ELF-1 (cell line): ENCODE measurements at regions not wholly inside any gene's neighbourhood (a gene's known extent, or its start where the extent isn't known, plus 50 kb on each side); places are given as distances from the start of the nearest gene placed in this dataset.

ENCODE experiments used
- DNase-seq: peaks from one replicate; pipeline ENCODE4 v3.0.0-alpha.2; 2016; ENCODE audit warnings: low read depth, low spot score

DNA sequence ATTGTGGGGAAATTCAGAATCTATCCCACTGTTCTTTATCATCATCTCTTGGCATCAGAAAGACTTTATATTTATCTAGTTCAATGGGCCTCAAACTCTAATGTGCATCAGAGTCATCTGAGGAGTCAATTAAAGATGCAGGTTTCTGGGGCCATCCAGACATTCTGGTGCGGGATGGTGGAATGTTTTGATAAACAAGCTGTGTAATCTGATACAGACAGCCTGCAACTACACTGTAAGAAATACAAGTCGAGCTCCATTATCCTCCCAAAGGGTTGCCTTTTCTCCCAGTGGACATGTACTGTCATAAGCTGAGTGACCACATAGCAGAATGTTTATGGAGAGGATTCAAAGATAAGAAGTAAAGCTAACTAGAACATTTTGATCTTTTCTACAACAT is 515.3 kb upstream of the DCC start:
- DNase-seq = no peak

DNA sequence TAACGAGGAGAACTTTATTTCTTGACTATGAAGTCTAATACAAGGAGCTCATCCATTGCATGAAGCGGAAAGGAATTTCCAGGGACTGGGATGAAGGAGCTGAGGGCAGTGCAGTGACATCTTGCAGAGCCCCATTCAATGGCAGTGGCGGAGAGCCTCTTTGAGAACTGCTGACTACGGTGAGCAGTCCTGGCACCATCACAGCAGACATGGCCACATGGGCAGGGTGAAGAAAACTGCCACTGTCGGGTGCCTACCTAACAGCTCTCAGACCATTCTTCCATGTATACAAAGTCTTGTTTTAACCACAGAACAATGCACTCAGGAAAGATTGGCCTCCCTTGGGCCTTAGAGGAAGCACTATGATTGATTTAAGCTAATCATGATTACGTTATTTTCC is 506.1 kb upstream of the DCC start:
- no peak for DNase-seq

GRCh38 chr18:51848702-51849101 is 491.3 kb upstream of the DCC start:
- DNase-seq = no peak

GRCh38 chr18:51852681-51853080 is 487.3 kb upstream of the DCC start:
- DNase-seq = no peak

GRCh38 chr18:51857989-51858388 is 482.0 kb upstream of the DCC start:
- DNase-seq = no peak

DNA sequence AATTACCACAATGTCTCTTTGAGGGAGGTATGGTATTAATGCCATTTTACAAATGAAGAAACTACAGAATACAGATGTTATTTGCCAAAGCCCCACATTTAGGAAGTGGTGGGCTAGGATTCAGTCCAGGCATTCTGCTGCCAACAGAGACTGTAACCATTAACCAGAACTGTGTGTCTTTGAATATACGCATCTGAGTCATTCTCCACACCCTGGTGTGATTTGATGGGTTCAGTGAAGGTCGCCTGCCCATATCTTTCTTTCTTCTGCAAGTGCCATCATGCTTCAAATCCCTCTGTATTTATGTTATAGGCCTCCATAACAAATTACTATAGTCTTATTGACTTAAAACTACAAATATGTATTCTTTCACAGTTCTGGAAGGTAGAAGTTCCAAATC is 479.0 kb upstream of the DCC start:
- no peak for DNase-seq

- DNase-seq = no peak
These were observed 477.8 kb upstream of the DCC start for GRCh38 chr18:51862051-51862715.

DNA sequence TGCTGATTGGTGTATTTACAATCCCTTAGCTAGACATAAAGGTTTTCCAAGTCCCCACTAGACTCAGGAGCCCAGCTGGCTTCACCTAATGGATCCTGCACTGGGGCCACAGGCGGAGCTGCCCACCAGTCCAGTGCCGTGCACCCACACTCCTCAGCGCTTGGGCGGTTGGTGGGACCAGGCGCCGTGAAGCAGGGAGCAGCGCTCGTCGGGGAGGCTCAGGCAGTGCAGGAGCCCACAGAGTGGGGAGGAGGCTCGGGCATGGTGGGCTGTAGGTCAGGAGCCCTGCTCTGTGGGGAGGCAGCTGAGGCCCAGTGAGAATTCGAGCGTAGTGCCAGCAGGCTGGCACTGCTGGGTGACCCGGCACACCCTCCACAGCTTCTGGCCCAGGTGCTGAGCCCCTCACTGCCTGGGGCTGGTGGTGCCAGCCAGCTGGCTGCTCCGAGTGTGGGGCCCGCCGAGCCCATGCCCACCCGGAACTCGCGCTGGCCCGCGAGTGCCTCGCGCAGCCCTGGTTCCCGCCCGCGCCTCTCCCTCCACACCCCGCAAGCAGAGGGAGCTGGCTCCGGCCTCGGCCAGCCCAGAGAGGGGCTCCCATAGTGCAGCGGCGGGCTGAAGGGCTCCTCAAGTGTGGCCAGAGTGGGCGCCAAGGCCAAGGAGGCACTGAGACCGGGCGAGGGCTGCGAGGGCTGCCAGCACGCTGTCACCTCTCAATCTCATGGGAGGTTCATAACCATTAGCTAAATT is 475.6 kb upstream of the DCC start:
- DNase-seq = no peak

GRCh38 chr18:51865538-51865937 is 474.5 kb upstream of the DCC start:
- DNase-seq = no peak

- no peak for DNase-seq
These were observed 472.2 kb upstream of the DCC start for GRCh38 chr18:51867767-51868166.

GRCh38 chr18:51878724-51879123 is 461.3 kb upstream of the DCC start:
- no peak for DNase-seq

- no peak for DNase-seq
These were observed 460.7 kb upstream of the DCC start for GRCh38 chr18:51879329-51879728.

- DNase-seq = no peak
These were observed 458.6 kb upstream of the DCC start for GRCh38 chr18:51881394-51881793.

DNA sequence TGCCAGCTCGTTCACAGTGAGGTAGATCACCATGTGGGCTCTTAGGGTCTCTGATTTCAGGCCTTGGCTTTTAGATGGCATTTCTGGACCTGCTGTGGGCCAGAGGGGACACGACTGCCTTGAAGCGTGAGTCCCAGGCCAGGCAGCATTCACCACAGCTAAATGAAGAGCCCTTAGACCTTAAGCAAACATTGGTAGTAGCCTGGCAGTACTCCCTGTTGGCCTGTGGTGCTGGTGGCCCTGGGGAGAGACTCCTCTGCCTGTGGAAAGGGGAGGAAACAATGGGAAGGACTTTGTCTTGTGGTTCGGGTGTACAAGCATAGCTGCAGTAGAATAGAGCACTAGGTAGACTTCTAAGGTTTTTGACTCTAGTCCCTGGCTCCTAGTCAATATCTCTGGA is 456.0 kb upstream of the DCC start:
- no peak for DNase-seq

GRCh38 chr18:51890762-51891161 is 449.2 kb upstream of the DCC start:
- no peak for DNase-seq

DNA sequence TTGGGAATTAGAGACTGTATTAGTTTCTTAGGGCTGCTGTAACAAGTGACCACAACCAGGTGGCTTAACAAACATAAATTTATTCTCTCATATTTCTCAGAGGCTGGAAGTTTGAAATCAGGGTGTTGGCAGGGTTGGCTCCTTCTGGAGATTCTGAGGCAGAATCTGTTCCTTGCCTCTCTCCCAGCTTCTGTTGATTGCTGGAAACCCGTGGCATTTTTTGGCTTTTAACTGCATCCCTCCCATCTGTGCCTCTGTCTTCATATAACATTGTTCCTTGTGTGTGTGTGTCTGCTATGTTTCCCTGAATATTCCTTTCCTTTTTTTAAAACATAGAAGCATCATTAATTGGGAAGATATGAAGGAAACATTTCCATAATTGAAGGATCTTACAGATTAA is 448.1 kb upstream of the DCC start:
- DNase-seq = no peak

GRCh38 chr18:51897884-51898283 is 442.1 kb upstream of the DCC start:
- DNase-seq = no peak

GRCh38 chr18:51907687-51908597 is 432.1 kb upstream of the DCC start:
- no peak for DNase-seq

GRCh38 chr18:51908598-51908944 is 431.4 kb upstream of the DCC start:
- no peak for DNase-seq

DNA sequence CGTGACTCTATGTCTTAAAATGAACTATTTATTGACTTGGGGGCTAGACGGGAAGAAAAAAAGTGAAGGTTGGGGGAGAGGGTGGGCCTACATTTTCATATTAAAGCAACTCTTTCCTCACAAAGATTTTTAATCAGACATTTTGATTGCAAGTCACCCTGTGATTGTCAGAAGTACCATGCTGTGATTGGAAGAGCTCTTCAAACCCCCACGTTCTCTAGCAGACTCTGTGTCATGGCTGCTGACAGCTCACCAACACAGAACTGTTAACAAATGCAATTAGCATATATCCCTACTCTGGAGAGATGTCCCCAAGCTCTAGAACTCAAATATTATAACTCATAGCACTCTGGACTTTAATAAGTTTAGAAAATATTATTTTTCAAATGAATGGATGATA is 428.4 kb upstream of the DCC start:
- no peak for DNase-seq

- no peak for DNase-seq
These were observed 427.6 kb upstream of the DCC start for GRCh38 chr18:51912381-51912780.

DNA sequence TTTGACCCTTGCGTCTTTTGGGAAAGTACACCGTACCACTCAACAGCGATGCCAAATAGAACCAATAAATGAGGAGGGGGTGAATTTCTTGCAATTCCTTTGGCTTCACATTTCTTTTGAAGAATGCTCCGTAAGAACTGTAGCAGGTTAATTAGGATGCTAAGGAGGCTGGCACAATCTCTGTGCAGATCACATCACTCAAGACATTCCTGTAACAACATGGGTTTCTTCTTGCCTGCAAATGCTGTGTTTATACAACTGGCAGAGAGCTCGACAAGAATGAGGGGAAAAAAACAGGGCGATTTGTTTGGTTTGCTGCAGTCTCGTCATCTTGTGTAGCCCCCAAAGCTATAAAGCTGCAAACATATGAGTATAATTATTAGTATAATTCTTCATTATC is 424.8 kb upstream of the DCC start:
- no peak for DNase-seq

GRCh38 chr18:51921862-51922261 is 418.1 kb upstream of the DCC start:
- DNase-seq = no peak
